Lower leg skin (tissue), 3 donors: ENCODE measurements at regions not wholly inside any gene's neighbourhood (a gene's known extent, or its start where the extent isn't known, plus 50 kb on each side); places are given as distances from the start of the nearest gene placed in this dataset.
"Not testable (repeated sequence)": the region's sequence is repeated elsewhere in the genome, so short reads cannot be mapped to it uniquely, and the experiment has no call there.

Source experiments
- CTCF ChIP-seq, 3 donors: fragments of 450-650 bp; IDR thresholded peaks; one replicate each; pipeline ENCODE4 v1.5.1; 2016; ENCODE audit warnings: antibody characterized with exemption in 3 of 3, mild to moderate bottlenecking in 3 of 3, moderate library complexity in 2 of 3
- POLR2A ChIP-seq, 2 donors: fragments of 450-650 bp; IDR thresholded peaks; one replicate each; pipeline ENCODE4 v1.6.1; 2016 to 2017; ENCODE audit warnings: antibody characterized with exemption in 2 of 2, mild to moderate bottlenecking in 1 of 2, moderate library complexity in 1 of 2

GRCh38 chr21:9675811-9676210, 845.6 kb upstream of the TPTE start:
- not testable (repeated sequence) for TF ChIP-seq CTCF, POLR2A (IDR thresholded peaks at IDR 0.05)
